ENCODE measurements at regions not wholly inside any gene's neighbourhood (a gene's known extent, or its start where the extent isn't known, plus 50 kb on each side); places are given as distances from the start of the nearest gene placed in this dataset.
"Not testable (repeated sequence)": the region's sequence is repeated elsewhere in the genome, so short reads cannot be mapped to it uniquely, and the experiment has no call there.

GRCh38 chr1:65020774-65021173, 54.4 kb upstream of the JAK1 start:
- no peak for DNase-seq (ENCODE audit: low read depth in 2 of 2)

GRCh38 chr1:65021795-65022194, 55.4 kb upstream of the JAK1 start:
- DNase-seq (ENCODE audit: low read depth in 2 of 2) = no peak

- no peak for DNase-seq (ENCODE audit: low read depth in 2 of 2)
Observed at GRCh38 chr1:65022216-65022615, 55.9 kb upstream of the JAK1 start.

GRCh38 chr1:65025794-65026193, 59.4 kb upstream of the JAK1 start:
- no peak for DNase-seq (ENCODE audit: low read depth in 2 of 2)

GRCh38 chr1:65026235-65026634, 59.9 kb upstream of the JAK1 start:
- no peak for DNase-seq (ENCODE audit: low read depth in 2 of 2)

- no peak for DNase-seq (ENCODE audit: low read depth in 2 of 2)
Observed at GRCh38 chr1:65027666-65028358, 61.5 kb upstream of the JAK1 start.

GRCh38 chr1:65029434-65029833, 63.1 kb upstream of the JAK1 start:
- DNase-seq (ENCODE audit: low read depth in 2 of 2) = not testable (repeated sequence)

GRCh38 chr1:65034879-65035278, 68.5 kb upstream of the JAK1 start:
- not testable (repeated sequence) for DNase-seq (ENCODE audit: low read depth in 2 of 2)

GRCh38 chr1:65036570-65037051, 70.3 kb upstream of the JAK1 start:
- DNase-seq (ENCODE audit: low read depth in 2 of 2) = no peak

- DNase-seq (ENCODE audit: low read depth in 2 of 2) = no peak
Observed at GRCh38 chr1:65039066-65039465, 72.7 kb upstream of the JAK1 start.

- DNase-seq (ENCODE audit: low read depth in 2 of 2) = no peak
Observed at GRCh38 chr1:65039508-65039907, 73.2 kb upstream of the JAK1 start.

- no peak for DNase-seq (ENCODE audit: low read depth in 2 of 2)
Observed at GRCh38 chr1:65042467-65042866, 76.1 kb upstream of the JAK1 start.

- no peak for DNase-seq (ENCODE audit: low read depth in 2 of 2)
Observed at GRCh38 chr1:65044411-65044810, 78.1 kb upstream of the JAK1 start.

- no peak for DNase-seq (ENCODE audit: low read depth in 2 of 2)
Observed at GRCh38 chr1:65045022-65045817, 78.9 kb upstream of the JAK1 start.

GRCh38 chr1:65048335-65048734, 82.0 kb upstream of the JAK1 start:
- no peak for DNase-seq (ENCODE audit: low read depth in 2 of 2)

- DNase-seq (ENCODE audit: low read depth in 2 of 2) = no peak
Observed at GRCh38 chr1:65049941-65050713, 83.8 kb upstream of the JAK1 start.

- no peak for DNase-seq (ENCODE audit: low read depth in 2 of 2)
Observed at GRCh38 chr1:65050735-65051134, 84.4 kb upstream of the JAK1 start.

- no peak for DNase-seq (ENCODE audit: low read depth in 2 of 2)
Observed at GRCh38 chr1:65054481-65054880, 88.1 kb upstream of the JAK1 start.

- DNase-seq (ENCODE audit: low read depth in 2 of 2) = no peak
Observed at GRCh38 chr1:65055747-65056146, 89.4 kb upstream of the JAK1 start.

GRCh38 chr1:65056234-65056633, 89.9 kb upstream of the JAK1 start:
- DNase-seq (ENCODE audit: low read depth in 2 of 2) = no peak

- no peak for DNase-seq (ENCODE audit: low read depth in 2 of 2)
Observed at GRCh38 chr1:65056866-65057265, 90.5 kb upstream of the JAK1 start.

GRCh38 chr1:65059930-65060538, 88.0 kb upstream of the AK4 start:
- DNase-seq (ENCODE audit: low read depth in 2 of 2) = no peak

Data from stimulated activated CD8-positive, alpha-beta memory T cell treated with anti-CD3 and anti-CD28 coated beads, Interleukin-2, amount 100 ng/mL, for 1 hour (primary cell).